AML-193 (cell line): ENCODE measurements at regions not wholly inside any gene's neighbourhood (a gene's known extent, or its start where the extent isn't known, plus 50 kb on each side); places are given as distances from the start of the nearest gene placed in this dataset.
"Not testable (repeated sequence)": the region's sequence is repeated elsewhere in the genome, so short reads cannot be mapped to it uniquely, and the experiment has no call there.

Source experiments
- DNase-seq, 2 experiments: peaks; one replicate each; lab custom pipeline; 2025; lab: John Stamatoyannopoulos, UW

DNA sequence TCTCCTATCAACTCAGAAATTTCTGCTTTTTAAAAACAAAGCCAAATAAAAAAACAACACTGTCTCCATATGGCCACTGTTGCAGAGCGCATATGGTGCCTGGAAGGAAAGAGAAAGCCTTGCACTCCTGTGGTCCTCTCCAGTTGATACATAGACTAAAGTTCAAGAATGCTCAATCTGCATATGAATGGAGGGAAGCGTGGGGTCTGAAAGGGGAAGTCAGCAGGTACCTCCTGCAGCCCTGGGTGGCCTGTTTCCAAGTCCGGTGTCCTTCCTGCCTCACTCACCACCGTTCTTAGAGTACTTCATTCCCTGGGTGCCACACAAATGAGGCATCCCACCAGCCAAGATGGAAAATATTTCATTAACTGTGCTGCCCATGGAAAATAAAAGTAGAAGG lies 138.3 kb upstream of the PALS2 start:
- DNase-seq, result no peak

DNA sequence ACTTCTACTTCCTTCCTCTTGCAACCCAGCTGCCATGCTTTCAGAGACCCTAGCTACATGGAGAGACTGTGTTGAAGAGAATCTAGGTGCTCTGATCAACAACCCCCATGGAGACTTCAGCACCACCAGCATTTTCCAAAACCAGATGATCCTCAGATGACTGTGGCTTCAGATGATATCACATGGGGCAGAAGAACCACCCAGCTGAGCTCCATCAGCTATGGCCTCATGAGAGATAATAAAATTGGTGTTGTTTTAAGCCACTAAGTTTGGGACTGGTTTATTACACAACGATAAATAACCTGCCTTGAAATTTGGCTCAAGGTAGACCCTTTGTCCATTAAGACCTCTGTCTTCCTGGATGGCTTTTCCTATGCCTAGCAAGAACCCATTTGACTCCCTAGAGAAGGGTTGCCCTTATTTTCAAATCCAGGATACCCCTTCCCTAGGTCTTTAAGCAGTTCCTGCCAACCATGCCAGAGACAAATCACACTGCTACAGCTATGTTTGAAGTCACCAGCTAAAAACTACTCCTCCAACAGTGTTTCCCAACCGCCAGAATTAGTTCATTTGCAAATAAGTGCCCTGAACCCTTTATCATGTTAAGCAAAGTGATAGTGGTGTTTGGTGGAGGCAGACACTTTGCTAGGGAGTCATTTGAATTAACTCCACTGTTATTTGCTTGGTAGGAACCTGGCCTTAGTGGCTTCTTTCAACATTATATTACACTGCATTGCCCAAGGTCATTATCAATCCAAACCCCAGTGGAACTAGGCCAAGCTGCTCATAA lies 136.9 kb upstream of the PALS2 start:
- no peak for DNase-seq

DNA sequence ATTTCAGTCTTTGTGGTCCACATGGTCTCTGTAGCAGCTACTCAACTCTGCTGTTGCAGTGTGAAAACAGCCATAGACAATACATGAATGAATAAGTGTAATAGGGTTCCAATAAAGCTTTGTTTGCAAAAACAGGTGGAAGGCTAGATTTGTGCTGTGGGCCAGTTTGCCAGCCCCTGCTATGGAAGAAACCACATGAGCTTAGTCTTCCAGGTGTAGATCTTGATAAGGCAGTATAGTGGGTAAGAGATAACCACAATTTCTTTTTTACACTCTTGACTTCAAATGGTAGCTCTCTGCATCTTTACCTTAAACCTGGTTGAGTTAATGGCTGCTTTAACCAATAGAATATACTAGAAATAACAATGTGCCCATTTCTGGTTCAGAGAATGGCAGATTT lies 135.0 kb upstream of the PALS2 start:
- DNase-seq, result no peak

DNA sequence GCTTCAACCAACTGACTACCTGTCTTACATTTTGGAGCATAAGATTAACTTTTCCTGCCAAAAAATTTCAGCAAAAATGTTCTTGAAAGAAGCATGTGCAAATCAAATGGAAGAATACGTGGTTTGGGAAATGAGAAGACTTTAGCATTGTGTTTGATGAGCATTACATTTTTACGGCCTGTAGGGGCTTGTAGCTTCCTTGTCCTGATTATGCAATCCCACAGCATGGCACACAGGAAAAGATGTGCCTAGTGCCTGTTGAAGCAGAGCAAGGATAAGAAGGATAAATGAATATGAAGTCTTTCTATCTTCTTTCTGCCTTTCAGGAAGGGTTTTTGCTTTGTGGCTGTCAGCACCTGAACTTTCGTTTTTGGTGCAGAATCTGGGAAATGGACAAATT lies 134.1 kb upstream of the PALS2 start:
- DNase-seq, result not testable (repeated sequence)

DNA sequence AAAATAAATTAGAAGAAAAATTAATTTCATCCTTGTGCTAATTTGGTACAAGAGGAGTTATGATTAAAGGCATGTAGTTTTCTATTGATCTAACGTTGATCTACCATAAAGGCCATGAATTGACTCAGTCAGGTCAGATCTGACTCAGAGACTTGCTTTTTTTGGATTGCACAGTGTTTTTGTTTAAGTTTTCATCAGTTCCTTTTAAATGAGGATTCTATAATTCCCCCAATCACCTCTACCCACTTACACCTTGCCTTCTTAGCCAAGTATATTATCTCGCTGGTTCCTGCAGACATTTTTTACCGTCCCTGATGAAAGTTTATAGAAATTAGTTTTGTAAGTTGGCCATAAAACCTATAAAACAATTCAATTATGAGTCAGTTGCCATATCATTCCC lies 132.4 kb upstream of the PALS2 start:
- DNase-seq, result no peak

DNA sequence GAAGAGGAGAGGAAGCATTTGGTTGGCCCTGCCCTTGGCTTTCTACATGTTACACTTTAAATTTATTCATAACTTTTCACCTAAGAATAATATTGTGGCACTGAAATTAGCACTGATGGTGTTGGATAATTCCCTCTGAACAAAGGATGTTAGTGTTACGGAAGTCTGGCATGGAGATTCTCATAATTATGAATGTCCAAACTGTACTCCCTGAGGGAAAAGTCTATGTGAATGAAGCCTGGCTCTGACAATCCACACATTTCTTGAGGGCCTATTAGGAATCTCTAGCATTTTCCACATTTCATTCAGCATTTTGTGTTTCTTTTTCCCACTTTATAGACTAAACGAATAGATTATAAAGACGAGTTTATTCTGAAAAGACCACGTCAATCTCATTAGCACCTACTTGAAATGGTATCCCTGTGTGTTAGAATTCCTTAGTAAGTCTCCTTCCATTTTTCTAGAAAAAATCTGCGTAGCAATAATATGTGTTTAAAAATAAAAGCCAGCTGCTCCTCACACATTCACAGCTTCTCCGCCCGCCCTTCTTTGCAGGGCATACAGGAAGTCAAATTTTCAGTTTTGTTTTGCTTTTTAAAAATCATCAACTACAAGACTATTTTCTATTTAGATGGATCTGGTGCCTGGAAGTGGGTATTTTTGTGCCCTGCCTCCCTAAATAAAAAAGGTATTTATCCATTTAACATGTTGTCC lies 131.8 kb upstream of the PALS2 start:
- no peak for DNase-seq

DNA sequence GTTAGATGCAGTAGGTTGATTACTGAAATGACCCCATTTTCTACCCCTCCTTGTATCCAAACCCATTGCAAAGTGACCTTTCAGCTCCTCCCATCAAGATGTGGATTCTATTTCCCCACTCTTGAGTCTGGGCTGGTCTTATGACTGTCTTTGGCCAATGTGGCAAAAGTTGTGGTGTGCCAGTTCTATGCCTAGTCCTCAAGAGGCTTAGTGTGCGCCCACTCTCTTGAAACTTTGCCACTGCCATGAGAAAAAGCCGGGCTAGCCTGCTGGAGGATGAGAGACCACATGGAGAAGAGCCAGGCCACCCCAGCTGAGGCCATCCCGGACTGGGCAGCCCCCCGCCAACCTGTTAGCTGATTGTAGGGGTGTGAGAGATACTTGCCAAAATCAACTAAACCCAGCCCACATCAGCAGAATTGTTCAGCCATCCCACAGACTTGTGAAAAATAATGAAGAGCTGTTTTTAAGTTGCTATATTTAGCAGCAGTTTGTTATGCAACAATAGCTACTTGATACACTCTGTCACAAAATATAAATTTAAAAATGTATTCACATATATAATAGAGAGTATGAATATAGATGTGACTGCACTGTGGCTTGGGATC lies 131.0 kb upstream of the PALS2 start:
- DNase-seq, result no peak

DNA sequence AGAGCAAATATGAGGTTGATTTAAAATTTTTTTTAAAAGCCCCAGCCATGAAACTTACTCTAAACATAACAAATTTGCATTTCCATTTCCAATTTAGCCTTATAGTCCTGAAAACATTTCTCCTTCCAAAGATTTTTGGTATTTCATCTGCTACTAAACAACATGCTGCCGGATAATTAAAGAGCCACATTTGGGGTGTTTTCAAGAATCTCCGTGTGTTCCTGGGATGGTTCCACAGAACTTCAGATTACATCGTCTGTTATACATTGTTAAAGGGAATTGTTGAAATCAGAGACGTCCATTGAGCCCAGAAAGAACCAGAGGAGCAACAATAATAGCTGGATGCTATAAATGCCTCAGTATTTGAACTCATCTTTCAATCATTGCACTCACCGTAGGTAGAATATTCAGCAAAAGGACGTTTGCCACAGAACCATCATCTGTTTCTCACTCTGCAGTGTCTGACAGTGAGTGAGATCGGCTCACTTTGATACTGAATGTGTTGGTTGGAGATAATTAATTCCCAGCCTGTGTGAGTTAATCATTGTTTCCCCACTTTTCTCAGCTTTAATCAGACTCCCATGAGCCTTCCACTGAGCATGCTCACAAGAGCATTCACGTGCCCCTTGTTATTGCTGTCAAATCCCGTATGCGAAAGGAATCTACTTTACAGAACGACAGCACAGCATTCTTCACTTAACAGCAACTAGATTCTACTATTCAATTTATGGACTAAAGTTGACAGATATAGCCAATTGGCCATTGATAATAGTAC lies 128.4 kb upstream of the PALS2 start:
- DNase-seq, result no peak

DNA sequence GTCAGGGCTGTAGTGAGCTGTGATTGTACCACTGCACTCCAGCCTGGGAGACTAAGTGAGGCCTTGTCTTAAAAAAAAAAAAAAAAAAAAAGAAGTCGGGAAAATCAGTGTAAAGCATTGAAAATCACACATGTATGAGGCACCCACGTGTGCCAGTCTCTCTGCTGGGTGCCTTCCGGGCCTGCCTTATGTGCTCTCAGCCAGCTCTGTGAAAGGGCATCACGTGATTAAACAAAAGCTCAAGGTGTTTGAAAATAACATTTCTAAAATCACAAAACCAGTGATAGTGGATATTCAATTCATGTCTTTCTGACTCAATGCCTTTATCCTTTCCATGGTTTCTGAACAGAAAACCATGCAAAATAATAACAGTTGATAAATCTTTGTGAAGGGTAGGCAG lies 125.2 kb upstream of the PALS2 start:
- DNase-seq, result no peak

DNA sequence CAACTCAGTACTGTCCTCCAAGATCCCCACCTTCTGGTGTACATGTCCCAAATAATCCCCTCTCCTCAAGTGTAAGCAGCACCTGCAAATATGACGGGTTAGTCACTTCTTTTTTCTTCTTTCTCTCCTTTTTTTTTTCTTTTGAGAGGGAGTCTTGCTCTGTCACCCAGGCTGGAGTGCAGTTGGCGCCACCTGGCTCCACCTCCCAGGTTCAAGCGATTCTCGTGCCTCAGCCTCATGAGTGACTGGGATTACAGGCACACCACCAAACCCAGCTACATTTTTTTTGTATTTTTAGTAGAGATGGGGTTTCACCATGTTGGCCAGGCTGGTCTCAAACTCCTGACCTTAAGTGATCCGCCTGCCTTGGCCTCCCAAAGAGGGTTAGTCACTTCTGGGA lies 123.8 kb upstream of the PALS2 start:
- DNase-seq, result not testable (repeated sequence)

DNA sequence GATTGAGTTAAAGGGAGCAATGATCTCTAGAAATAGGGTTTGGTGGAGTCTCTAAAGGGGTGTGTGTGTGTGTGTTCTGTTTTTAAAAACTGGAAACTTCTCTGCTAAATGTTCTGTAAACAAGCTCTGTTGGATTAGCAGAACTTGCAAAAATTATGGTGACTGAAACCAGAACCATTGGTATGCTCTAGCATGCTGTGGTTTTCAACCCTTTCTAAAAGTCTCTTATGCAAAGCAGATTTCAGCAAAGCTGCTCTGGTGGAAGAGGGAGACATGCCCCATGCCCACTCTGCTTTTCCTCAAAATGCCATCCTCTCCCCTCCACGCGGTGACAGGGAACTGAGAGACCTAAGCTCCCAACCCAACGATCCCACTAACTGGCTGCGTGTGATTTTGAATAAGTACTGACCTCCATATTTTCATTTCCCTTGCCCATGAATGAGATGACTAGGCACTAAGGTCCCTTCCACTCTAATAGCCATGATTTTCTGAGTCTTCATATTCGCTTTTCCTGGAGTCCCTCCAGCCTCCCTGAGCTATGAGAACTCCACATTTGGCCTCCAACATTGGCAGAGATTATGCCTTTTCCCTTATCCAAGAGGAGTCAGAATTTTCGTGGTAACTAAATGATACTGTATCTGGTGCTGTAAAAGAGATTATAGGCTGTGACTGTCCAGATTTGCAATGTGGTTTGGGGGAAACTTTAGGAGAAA lies 117.3 kb upstream of the PALS2 start:
- DNase-seq, result no peak

DNA sequence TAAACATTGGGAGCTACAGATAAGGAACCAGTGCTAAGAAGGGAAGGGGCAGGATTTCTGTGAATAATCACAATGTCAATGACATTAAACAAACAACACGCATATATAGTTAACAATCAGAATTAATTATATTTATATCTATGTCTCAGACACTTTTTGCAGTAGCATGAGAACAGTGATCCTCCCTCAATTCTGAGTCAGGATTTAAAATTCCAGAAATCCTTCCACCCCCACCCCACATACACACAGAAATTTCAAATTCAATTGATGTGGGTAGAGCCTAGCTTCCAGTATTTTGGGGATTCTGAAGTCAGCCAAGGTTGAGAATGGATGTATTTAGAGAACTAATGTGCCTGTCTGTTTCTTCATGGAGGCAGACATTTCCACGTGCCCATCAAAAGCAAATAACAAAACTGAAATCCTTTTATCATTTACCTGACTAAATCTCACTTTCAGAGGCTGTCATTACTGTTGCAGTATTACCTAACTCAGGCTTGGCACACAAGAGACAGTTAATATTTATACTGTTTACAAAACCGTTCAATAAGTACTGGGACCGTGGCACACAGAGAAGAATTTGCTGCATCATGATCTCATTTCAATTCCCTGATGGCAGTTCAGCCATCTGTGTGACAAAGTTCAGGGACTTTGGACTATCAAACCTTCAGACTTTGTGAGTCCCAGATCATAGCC lies 116.6 kb upstream of the PALS2 start:
- DNase-seq, result no peak

DNA sequence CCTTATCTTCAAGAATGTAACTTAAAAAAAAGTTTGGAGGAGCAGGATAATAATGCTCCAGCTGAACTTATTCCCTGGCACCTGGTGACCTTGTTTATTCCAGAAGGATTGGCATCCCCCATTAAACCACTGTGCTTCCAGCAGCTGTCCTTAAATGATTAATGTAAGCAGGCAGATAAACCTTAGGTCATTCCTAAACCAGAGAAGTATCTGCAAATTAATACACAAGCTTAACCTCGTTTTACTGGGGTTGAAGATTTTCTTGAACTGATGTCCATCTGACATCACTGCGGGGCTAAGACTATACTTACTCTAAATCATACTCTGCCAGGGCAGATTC lies 116.1 kb upstream of the PALS2 start:
- DNase-seq, result no peak

DNA sequence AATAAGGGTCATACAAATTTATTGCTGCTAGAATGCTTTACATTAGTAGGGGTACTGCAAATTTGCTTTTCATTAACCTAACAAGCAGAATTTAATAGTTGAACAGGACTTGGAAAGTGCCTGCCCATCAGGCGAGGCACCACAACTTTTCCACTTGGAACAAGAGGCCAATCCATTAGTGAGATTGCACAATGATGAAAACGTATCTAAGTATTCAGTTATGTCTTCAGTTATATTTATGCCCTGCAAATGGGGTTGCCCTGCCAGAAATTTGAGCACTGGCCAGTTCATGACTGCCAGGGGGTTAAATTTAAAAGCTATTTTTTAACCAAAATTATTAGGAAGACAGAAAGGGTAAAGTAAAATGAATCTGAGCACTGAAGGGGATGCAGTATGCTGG lies 111.1 kb upstream of the PALS2 start:
- no peak for DNase-seq

DNA sequence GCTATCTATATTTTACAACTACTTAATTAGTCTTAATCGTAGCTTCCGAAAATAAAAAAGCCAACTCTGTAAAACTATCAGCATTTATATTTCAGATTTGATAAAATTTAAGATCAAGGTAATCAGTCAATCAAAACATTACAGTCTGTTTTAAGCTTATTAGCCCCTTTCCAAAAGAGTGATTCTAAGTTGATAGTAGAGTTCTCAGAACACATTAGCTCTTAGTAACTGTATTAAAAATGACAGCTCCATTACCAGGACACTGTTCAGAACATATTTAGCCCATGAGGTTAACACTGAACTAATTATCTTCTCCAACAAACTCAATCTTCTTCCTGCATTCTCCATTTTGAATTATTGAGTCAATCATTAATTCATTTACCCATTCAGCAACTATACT lies 110.3 kb upstream of the PALS2 start:
- no peak for DNase-seq

DNA sequence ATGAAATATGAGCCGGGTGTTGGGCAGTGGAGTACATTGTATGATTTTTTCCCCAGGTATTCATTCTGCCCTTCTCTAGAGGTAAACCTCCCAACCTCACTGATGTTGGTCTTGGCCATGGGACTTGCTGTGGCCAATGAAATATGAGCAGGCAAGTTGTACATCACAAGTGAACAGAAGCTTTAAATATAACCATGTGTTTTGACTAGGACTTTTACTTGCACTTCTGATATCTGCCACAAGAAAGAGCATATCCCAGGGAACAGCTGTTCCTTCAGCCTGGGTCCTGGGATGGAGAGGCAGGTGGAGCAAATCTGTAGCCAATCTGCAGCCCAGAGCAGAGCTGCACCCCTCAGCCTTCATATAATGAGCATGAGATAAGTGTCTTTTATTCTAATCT lies 109.8 kb upstream of the PALS2 start:
- DNase-seq, result no peak

DNA sequence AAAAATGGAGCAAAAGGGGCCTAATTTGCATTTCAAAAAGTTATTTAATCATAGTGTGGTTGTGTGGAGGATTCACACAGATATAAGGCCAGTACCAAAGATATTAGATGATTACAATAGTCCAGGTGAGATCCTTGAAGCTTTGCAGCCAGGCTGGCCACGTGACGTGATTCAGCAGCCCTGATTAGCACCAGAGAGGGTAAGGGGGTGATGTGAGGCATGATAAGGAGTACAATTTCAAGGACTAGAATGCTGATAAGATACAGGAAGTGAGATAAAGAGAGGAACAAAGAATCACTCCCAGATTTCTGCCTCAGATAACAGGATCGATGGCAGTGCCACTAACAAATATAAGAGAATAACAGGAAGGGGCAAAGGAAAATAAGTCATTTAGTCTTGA lies 108.4 kb upstream of the PALS2 start:
- no peak for DNase-seq

DNA sequence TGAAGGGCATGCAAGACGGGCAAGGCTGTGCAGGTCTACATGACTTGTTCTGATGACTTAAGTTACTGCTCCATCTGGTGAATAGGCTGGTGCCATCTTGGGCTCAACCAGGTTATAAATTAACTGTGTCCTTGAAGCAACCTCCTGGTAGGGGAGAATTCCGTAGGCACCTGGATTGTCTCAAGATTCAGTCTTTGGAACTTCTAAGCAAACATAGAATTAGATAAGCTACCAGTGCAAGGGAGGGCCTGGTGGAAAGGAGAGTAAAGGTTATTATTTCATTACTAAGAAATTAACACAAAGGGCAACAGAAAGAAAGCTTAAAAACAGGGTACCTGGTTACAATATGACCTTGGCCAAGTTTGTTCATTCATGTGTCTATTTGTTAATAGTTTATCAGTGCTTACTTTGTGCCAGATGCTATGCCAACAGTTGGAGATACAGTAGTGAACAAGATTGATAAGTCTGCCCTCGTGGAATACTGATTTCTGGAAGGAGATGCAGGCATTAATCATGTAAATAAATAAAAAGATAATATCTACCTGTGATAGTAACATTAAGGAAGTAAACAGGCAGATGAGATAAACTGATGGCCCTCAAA lies 107.0 kb upstream of the PALS2 start:
- DNase-seq, result no peak

DNA sequence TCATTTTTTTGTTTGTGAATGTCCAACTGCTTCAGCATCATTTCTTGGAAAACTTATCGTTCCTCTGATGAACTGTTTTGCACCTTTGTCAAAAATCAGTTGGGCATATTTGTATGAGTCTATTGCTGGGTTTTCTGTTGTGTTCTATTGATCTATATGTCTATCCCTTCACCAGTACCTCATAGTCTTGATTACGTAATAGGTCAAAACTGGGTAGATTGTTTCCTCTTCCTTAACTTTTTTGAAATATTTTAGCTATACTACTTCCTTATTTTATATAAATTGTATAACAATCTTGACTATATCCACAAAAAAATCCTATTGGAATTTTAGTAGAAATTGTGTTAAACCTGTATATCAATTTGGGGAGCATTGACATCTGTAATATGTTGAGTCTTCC lies 104.1 kb upstream of the PALS2 start:
- no peak for DNase-seq

DNA sequence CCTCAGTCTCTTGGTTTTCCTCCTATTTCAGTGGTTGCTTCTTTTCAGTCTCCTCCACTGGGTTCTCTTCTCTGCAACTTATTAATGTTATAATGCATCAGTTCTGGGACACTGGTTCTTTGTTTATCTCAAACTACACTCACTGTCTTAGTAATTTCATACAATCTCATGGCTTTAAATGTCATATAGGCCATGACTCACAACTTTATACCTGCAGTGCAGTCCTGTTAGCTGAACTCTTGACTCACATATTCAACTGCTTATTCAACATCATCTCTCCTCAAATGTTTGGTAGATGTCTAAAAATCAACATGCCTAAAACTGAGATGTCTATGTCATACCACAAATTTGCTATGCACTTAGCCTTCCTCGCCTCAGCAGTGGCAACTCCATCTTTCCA lies 101.2 kb upstream of the PALS2 start:
- DNase-seq, result no peak
